Ascending aorta (tissue), 2 donors: ENCODE measurements at regions not wholly inside any gene's neighbourhood (a gene's known extent, or its start where the extent isn't known, plus 50 kb on each side); places are given as distances from the start of the nearest gene placed in this dataset.

Source experiments
- DNase-seq, 2 donors: peaks; one replicate each; pipeline ENCODE4 v3.0.0-alpha.2; 2019; ENCODE audit warnings: low spot score in 2 of 2
- H3K27ac ChIP-seq, 2 donors: fragments of 200-600 bp; sonication (generic); one replicate each; pipeline ENCODE4 v1.5.1; 2016 to 2017; ENCODE audit warnings: mild to moderate bottlenecking in 1 of 2
- H3K27me3 ChIP-seq: fragments of 200-600 bp; sonication (generic); one replicate; pipeline ENCODE4 v1.5.1; 2017
- H3K36me3 ChIP-seq, 2 donors: fragments of 200-600 bp; sonication (generic); one replicate each; pipeline ENCODE4 v1.5.1; 2016
- H3K4me1 ChIP-seq, 2 donors: fragments of 200-600 bp; sonication (generic); one replicate each; pipeline ENCODE4 v1.5.1; 2016 to 2017; ENCODE audit warnings: mild to moderate bottlenecking in 1 of 2
- H3K4me3 ChIP-seq, 2 donors: fragments of 200-600 bp; sonication (generic); one replicate each; pipeline ENCODE4 v1.5.1; 2016 to 2017; ENCODE audit warnings: mild to moderate bottlenecking in 1 of 2
- H3K9me3 ChIP-seq, 2 donors: fragments of 200-600 bp; sonication (generic); one replicate each; pipeline ENCODE4 v1.5.1; 2016
- intact Hi-C: fragments of 100-400 bp; cut with DNase I; formaldehyde crosslinking; loops from one replicate; pipeline ENCODE4 v1.15.1; 2023
- TF ChIP-seq, protein P1 (sequence below), 3 experiments: fragments of 200-600 bp in 2 of 3; fragments of 450-650 bp in 1 of 3; sonication (generic) in 2 of 3; IDR thresholded peaks; one replicate each; pipeline ENCODE4 v1.5.1; 2016 to 2019; ENCODE audit warnings: antibody characterized with exemption in 3 of 3, mild to moderate bottlenecking in 1 of 3, moderate library complexity in 1 of 3

DNA sequence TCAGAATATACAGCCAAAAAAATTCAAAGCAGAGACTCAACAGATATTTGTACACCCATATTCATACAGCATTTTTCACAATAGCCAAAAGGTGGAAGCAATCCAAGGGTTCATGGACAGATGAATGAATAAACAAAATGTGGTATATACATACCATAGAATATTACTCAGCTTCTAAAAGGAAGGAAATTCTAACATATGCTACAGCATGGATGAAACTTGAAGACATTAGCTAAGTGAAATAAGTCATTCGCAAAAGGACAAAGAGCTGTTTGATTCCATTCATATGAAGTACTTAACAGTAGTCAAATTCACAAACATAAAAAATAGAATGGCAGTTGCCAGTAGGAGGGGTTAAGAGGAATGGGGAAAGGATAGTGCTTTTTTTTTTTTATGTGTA, 91.8 kb upstream of the ARID2 start:
- H3K4me1 ChIP-seq, result no peaks in the 10 kb centered on the region
- H3K27me3 ChIP-seq, result no peaks in the 10 kb centered on the region
- intact Hi-C loops, result no loop called here
- no peak for DNase-seq
- no peaks in the 10 kb centered on the region for H3K9me3 ChIP-seq
- H3K27ac ChIP-seq, result no peak overlapping the region
- TF ChIP-seq, protein P1, sequence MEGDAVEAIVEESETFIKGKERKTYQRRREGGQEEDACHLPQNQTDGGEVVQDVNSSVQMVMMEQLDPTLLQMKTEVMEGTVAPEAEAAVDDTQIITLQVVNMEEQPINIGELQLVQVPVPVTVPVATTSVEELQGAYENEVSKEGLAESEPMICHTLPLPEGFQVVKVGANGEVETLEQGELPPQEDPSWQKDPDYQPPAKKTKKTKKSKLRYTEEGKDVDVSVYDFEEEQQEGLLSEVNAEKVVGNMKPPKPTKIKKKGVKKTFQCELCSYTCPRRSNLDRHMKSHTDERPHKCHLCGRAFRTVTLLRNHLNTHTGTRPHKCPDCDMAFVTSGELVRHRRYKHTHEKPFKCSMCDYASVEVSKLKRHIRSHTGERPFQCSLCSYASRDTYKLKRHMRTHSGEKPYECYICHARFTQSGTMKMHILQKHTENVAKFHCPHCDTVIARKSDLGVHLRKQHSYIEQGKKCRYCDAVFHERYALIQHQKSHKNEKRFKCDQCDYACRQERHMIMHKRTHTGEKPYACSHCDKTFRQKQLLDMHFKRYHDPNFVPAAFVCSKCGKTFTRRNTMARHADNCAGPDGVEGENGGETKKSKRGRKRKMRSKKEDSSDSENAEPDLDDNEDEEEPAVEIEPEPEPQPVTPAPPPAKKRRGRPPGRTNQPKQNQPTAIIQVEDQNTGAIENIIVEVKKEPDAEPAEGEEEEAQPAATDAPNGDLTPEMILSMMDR (IDR thresholded peaks at IDR 0.05), result no peak
- H3K36me3 ChIP-seq, result no peaks in the 10 kb centered on the region
- H3K4me3 ChIP-seq, result no peak overlapping the region

DNA sequence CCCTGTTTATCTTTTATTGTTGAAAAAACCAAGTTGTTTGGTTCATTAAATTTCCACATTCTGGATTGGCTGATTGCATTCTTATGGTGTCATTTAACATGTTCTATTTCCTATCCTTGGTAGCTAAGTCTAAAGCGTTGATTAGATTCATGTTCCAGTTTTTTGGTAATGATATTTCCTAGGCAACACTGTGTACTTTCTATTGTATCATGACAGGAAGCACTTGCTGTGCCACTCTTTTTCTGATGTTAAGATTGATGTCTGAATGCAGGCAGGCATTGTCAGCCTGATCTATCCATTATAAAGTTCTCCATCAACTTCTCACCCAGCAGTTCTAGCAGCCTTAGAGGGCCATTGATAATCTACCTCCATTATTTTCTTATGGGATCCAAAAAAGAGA, 91.1 kb upstream of the ARID2 start:
- TF ChIP-seq, protein P1 (IDR thresholded peaks at IDR 0.05), result no peak
- no peak for DNase-seq
- H3K4me3 ChIP-seq, result no peak overlapping the region
- intact Hi-C loops, result no loop called here
- no peaks in the 10 kb centered on the region for H3K36me3 ChIP-seq
- no peaks in the 10 kb centered on the region for H3K27me3 ChIP-seq
- H3K27ac ChIP-seq, result no peak overlapping the region
- no peaks in the 10 kb centered on the region for H3K9me3 ChIP-seq
- H3K4me1 ChIP-seq, result no peaks in the 10 kb centered on the region

DNA sequence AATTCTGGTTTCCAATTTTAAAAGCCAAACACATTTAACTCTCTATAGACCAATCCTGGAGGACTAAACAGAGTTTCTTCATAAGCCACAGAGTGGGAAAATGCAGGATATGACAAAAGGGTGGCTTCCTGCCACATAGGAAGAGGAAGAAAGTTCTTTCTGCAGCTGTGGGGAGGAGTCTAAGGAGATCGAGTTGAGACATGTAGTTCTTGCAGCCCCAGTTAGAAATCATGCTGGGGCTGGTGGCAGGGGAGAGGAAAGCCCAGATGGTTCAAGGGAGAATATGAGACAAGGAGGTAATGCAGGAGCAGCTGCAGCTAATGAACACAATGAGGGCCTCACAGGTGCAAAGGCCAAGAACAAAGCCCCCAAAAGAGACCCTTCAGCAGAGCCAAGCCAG, 85.0 kb upstream of the ARID2 start:
- Histone ChIP-seq H3K27me3 (no peaks in the 10 kb centered on the region), H3K4me1 (no peaks in the 10 kb centered on the region), H3K27ac (no peak overlapping the region), H3K4me3 (no peak overlapping the region), H3K36me3 (no peaks in the 10 kb centered on the region), H3K9me3 (no peaks in the 10 kb centered on the region)
- TF ChIP-seq, protein P1 (IDR thresholded peaks at IDR 0.05), result no peak
- intact Hi-C loops, result no loop called here
- no peak for DNase-seq

DNA sequence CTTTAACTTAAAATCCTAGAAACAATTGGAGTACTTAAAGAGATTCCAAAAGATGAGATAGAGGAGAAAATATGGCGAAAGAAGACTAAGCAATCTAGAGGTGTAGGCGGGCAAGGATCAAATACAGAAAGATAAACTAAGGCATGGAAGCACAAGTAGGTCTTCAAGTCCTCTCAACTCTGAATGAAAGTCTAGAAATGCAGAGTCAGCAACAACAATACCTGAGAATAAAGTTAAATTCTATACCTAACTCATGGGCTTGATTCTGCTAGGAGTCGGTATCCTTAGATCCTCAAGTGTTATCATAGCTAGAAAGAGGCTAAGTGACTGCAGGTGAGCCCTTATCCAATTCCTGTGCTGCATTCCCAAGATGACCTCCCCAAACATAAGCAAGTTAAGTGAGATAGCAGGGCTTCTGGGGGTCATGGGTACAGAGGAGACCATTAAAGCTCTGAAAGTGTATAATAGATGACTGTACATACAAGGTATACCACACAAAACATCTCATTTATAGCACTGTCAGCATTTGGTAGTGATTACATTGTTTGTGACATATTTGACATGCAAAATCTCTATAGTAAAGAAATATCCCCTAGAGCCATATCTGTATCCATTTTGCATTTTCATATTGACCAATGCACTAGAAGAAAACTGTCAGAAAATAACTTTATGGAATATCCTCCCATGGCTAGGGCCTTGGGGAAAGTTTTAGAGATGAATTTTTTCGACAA, 82.5 kb upstream of the ARID2 start:
- H3K36me3 ChIP-seq, result no peaks in the 10 kb centered on the region
- TF ChIP-seq, protein P1 (IDR thresholded peaks at IDR 0.05), result no peak
- no peak overlapping the region for H3K27ac ChIP-seq
- H3K9me3 ChIP-seq, result no peaks in the 10 kb centered on the region
- no peak overlapping the region for H3K4me3 ChIP-seq
- intact Hi-C loops, result no loop called here
- H3K4me1 ChIP-seq, result no peaks in the 10 kb centered on the region
- DNase-seq, result no peak
- H3K27me3 ChIP-seq, result no peaks in the 10 kb centered on the region

DNA sequence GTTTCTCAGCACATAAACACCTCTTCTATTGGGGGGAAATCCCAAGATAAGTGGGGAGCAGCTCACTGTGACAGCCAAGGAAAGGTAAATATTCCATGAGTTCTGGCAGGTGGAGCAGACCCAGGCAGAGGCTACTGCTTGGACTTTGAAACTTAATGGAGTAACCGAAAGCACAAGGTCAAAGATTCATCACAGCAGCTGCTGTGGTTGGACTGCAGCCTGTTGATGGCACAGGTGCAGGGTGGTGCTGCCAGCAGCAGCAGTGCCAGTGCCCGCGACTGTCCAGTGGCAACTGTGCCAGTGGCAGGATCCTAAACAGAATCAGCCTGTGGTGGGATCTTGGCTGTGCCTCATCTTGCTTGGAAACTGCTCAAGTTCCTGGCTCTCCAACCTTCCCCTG, 81.4 kb upstream of the ARID2 start:
- no peak overlapping the region for H3K4me3 ChIP-seq
- H3K27ac ChIP-seq, result no peak overlapping the region
- no peaks in the 10 kb centered on the region for H3K4me1 ChIP-seq
- no peaks in the 10 kb centered on the region for H3K9me3 ChIP-seq
- no peaks in the 10 kb centered on the region for H3K36me3 ChIP-seq
- intact Hi-C loops, result no loop called here
- no peak for DNase-seq
- H3K27me3 ChIP-seq, result no peaks in the 10 kb centered on the region
- TF ChIP-seq, protein P1 (IDR thresholded peaks at IDR 0.05), result no peak

DNA sequence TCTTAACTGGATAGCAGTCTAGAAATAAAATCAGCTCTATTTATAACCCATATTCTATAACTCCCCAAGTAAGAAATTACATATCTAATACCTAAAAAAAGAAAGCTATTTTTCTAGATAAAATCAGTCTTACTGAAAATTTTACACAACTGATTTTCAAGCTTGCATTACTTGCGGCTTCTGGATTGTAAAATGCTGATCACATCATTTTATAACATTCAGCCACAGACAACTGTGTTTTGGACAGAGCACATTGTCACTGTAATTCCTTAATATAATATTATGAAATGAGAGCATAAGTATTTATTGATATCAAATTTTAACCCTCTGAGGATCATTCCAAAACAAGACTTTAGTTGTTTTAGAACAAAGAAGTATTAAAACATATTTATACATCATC, 78.5 kb upstream of the ARID2 start:
- Histone ChIP-seq H3K4me1 (no peaks in the 10 kb centered on the region), H3K9me3 (no peaks in the 10 kb centered on the region), H3K36me3 (no peaks in the 10 kb centered on the region), H3K4me3 (no peak overlapping the region), H3K27ac (no peak overlapping the region), H3K27me3 (no peaks in the 10 kb centered on the region)
- no peak for DNase-seq
- TF ChIP-seq, protein P1 (IDR thresholded peaks at IDR 0.05), result no peak
- intact Hi-C loops, result no loop called here
